GM21576 (cell line): ENCODE measurements at regions not wholly inside any gene's neighbourhood (a gene's known extent, or its start where the extent isn't known, plus 50 kb on each side); places are given as distances from the start of the nearest gene placed in this dataset.

Experiments used
- ATAC-seq: cut with Tn5 transposase; IDR thresholded peaks from one replicate; pipeline ENCODE4 v1.9.1; 2021; ENCODE audit warnings: mild to moderate bottlenecking, moderate library complexity; ENCODE audit not compliant: unreplicated experiment

DNA sequence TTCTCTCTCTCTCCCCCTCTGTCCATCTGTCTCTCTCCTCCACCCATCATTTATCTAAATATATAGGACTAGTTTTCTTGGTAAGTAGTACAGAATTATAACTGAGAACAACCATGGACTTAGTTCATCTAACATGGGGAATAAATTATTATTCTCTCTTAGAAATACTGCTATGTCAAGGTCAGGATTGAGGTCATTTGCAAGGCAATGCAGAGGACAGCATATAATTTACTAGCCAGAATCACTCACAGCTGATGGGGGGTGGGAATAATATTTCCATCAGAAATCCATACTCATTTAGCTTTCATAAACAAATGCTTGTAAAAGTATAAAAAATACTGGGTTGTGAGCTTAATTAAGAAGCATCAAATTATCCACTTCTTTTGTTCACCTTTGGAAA, 553.9 kb upstream of the POU3F2 start:
- ATAC-seq, result no peak

DNA sequence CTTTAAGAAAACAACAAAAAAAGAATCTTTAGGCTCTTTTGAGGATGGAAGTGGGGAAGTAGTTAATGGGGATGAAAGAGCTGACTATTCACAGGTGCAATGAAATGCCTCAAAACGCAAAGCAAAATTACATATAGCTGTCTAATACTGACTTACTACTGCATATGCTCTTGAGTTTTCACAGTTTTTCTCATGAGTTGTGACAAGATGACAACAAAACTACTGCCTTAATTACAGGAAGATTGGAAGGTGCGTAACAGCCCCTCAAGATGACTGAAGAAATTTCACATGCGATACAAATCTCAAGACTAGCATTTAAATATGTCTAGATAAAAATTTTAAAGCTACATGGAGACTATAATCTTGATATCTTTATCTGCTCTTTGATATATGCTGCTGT, 547.8 kb upstream of the POU3F2 start:
- ATAC-seq, result no peak

DNA sequence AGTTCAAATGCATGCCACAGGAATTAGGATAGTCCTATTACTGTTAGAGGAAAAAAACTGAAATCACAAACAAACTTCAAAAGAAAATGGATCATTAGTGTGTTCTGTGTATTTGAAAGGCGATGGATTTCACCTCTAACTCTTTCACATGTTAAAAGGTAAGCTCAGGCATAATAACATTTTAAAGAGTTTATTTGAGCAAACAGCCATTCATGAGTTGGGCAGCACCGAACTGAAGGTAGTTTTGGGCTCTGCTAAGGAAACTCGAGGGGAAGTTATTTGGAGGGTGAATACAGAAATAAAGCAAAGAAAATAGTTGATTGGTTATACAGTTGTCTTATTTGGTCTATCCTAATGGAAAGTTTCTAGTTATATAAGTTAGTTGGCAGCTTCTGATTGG, 546.5 kb upstream of the POU3F2 start:
- no peak for ATAC-seq

DNA sequence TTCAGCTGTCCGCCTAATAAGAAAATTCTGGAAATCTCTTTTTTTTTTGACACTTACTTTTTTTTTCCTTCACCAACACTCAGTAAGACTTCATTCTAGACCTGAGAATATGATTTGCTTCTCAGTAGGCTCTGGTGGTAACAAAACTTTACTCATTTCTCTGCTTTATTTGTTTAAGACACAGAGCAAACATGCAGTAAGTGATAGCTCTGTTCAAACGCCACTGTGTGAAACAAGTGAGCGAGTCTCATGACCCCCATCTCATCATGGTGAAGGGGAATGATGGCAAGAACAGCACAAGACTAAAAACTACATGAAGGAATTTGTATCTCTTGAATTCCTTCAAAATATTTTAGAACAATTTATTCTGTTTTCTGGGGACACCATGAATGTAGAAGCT, 541.6 kb upstream of the POU3F2 start:
- no peak for ATAC-seq

DNA sequence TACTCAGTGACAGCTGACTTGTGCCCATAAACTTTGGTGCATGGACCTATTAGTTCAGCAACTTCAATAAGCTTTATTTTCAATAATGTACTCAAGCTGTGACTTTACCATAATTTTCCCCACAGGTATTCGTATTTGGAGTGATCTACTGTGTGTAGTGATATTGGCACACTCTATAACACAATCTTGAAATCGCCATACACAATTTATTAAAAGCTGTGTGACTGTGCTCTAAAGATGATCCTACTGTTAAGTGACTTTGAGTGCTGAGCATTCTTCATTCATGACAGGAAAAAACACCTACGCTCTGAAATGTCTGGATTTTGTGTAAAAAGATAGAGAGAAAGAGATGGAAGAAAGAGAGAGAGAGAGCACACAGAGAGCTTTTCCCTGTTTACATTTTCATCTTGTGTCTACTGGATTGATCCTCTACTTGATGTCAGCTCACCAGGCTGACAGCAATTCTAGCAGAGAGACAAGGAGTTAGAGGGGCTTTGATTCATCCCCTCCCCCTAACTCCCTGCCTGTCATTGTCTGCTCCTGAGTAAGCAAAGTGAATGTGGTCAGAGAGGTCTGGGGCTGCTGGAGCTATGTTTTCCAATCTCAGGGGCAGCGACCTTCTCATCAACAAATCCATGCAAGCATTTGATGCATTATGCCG, 538.7 kb upstream of the POU3F2 start:
- no peak for ATAC-seq

DNA sequence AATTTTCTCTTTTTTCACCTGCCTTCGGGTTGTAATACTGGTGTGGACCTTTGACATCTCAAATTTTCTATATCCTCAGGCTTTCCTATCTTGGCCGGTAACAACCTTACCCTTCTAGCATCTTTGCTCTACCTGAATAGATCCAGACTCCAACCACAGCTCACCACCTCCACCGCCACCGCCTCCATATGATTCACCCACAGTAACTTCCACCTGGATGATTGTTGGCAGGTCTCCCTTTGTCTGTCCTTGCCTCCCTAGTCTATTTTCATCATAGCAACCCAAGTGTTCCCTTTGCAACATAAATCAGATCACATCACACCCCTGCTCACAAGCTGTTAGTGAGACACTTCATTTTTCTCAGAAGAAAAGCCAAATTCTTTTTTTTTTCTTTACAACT, 525.8 kb upstream of the POU3F2 start:
- ATAC-seq, result no peak

DNA sequence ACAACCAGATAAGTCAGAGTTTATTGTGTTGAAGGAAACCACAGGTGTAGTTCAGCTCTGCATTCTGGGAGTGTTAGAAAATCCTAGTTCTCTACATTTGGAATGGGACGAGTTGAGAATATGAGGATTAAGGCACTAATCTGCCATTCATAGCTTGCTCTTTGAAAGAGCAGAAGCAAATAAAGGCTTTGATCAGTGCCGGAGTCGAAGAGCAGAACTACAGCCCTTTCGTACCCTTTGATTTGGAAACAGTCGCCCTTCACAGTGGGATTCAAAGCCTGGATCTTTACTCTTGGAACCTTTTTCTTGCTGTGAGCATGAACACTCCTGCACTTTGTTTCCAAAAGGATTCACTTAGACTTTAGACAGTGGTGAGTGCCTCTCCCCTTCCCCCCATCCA, 523.9 kb upstream of the POU3F2 start:
- ATAC-seq, result no peak

DNA sequence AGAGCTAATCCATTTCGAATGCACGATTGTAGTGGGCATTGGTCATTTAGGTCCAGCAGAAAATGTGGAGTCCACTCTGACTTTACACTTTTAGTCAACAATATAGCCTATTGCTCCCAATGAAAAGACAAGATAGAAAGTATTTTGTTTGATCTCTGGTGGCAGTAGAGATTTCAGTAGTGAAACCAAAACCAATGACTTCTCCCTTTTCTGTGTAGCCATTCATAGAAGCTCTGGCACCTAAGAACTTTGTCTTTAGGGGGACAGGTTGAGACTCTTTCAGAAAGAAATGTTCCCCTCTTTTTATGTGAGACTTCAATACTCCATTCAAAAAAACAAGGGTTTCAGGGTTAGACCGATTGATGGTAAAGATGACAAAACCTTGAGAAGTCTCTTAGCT, 510.8 kb upstream of the POU3F2 start:
- peak; percentile 76 for ATAC-seq

DNA sequence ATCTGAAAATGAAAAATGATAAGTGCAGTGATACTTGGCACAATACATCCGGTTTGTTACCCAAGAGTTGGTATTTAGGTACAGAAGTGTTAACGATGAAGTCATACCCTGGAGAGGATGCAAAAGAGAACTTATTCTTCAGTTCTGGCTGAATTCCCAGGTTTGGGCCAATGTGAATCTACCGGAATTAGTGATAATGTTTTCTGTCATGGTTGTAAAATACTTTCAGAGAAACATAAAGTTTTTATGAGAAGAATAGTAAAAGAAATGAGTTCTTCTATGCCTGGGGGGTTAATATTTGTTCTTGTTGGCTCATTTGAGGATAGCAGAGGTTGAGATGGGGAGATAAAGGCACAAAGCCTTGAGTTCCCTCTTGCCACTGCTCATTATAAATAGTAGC, 509.9 kb upstream of the POU3F2 start:
- no peak for ATAC-seq

DNA sequence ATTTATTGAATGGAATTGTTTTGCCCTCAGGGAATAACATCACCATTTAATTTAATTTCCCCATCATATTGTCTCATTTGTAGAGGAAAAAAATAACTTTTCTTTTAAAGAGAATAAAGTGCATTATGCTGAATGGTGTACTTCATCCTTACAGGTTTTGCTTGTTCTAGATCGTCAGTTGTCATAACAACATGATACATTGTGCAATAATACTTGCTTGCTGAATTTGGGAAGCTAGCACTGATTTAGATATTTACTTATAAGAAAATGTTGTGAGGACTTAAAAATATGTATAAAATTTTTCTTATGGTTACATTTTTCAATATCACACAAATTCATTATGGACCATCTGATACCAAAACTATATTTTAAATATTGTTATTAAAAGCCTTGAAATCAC, 509.0 kb upstream of the POU3F2 start:
- ATAC-seq, result no peak

DNA sequence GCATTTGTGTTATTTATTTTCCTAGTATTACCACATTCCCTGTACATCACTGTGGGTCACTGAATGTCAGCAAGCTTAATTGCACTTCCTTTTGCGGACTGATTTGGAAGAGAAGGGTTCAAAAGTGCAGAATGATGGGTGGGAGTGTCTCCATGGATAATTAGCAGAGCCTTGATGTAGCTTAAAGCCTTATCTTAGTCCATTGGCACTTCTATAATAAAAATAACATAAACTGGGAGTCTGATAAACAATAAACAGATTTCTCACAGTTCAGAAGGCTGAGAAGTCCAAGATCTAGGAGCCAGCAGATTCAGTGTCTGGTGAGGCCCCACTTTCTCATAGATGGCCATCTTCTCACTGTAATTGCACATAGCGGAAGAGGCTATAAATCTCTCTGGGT, 501.1 kb upstream of the POU3F2 start:
- ATAC-seq, result no peak

DNA sequence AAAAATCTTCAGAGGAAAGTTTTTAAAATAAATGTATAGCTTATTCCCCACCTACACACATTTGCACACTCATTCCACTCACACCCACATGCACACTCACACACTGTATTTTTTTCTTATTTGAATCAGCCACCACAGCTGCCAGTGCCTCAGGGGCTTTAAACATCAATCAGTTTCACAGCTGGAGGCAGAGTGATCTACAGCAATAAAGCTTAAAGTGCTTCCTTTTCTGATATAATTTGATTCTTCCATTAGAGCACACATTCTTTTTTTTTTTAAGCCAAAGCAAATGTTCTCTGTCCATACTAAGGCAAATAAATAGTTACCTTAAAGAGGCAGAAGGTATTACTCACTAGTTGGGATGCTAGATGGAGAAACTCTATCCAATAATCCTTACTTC, 498.8 kb upstream of the POU3F2 start:
- no peak for ATAC-seq

DNA sequence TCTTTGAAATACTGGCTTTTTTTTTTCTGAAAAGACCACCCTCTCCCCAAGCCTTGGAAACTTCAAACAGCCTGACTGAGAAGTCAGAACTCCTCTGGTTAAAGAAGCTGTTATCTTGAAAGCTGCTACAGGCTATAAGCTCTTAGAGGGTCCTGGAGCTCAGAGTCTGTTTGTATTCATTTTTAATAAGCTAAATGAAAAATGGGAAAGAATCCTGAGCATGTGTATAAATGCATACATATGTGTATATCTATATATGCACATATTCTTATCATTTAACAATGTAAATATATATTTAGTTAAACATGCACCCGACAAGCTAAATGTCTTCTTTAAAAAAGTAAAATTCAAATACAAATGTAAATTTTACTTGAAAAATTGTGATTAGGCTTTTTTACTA, 494.9 kb upstream of the POU3F2 start:
- no peak for ATAC-seq

DNA sequence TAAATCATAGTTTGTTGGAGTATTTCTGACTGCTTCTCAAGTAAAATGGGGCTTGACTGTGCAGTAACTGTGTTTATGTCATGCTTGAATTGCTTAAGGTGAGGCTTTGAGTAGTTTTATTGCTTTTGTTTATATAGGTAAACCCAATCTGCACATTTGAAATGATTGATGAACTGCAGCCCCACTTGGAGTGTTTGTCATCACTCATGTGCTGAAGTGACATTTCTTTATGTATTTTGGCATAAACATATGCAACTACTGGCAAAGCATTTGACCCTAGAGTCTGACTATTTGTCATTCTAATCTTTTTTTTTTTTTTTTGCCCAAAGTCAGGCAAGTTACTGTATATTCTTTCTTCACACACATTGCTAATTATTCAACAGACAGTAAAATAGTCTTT, 491.4 kb upstream of the POU3F2 start:
- no peak for ATAC-seq

DNA sequence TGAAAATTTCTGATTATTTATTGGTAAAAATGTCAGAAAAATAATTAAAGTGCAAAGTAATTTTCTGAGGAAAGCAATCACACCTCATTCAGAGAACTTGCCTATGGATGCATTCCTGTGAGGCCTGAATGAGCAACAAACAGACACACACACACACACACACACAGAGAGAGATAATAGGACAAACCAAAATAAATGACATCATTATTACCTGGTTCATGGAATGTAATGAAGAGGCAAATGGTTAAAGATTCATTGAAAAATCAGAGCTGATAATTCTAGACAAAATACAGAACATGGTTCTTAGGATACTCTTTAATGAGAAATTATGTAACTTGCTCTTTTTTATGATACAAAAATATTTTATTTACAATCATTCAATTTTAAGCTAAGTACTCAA, 490.6 kb upstream of the POU3F2 start:
- no peak for ATAC-seq

DNA sequence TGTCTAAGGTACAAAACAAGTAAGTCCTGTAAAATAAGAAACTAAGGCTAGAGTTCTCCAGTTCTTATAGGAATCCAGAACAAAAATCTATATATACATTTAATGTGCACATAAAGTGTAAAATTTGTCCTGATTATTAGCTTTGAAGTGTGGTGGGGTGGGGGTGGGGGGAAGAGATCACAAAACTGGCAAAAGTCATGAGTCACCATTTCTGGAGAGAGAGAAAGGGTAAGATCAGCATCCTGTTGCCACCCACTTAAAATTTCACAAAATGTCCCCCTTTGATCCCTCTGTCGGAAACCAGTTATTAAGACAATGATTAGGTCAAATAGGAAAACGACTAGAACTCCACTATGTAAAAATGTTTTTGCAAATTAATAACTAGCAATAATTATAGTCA, 482.0 kb upstream of the POU3F2 start:
- ATAC-seq, result no peak

DNA sequence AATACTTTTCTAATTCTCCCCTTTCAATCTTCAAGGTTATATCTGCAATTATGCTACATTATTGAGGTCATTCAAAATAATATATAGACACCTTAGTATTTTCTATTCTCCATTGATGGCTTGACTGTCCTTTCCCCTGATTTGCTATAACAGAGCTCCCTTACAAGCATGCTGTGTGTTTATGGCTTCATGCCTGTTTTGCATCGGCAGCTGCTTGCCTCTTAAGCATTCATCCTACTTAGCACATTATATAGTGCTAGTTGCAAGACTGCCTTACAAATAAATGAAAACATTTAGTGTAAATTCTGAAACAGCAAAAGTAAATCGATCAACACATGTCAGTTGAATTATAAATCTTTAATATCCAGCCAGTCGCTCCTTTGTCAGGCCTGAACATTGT, 476.2 kb upstream of the POU3F2 start:
- ATAC-seq, result no peak

DNA sequence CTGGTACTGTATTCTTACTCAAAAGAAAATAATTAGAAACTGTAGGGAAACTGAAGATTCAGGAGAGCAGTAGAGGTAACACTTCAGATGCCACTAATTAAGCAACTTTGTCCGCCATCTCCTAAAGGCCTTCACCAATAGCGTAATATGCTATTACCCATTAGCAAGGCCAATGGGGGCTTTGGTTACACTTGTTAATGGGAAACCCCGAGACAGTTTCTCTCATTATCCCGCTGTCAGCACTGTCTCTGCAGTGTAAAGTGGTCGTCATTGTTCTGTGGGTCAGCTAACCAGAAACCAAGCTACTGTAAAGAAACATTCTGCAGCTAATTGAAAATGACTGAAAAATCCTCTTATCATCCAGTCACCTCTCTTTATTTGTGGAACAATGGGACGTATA, 468.0 kb upstream of the POU3F2 start:
- ATAC-seq, result no peak

DNA sequence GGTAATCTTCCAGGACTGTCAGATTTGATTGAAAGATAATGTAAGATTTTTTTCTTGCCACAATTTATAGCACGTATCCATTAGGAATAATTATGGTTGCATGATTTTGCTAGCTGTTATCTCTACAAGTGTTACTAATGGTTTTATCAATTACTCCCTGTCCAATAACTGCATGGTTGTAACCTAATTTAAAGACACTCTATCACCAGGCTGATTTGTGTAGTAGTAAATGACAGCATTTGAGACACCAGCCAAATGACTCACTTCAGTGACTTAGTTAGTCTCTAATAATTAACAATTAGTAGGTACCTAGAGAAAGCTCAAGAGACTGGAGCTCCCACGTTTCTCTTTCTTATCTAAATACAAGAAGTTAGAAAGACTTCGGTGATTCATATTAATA, 453.8 kb upstream of the POU3F2 start:
- ATAC-seq, result no peak

DNA sequence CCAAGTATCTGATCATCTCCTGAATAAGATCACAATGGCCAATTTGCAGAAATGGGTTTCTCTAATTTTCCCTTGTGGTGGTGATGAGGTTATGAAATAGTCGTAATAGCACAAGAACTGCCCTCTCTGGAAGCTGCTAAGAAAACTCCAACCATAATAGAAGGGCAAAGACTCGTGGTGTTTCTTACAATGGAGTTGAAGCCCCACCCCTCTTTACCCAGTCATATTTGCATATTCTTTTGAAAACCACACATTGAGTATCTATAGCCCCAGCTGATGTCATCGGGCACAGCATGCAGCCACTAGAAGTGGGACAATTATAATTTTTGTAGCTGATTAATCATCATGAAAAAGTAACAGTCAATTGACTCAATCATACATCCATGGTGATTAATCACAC, 452.1 kb upstream of the POU3F2 start:
- ATAC-seq, result no peak

DNA sequence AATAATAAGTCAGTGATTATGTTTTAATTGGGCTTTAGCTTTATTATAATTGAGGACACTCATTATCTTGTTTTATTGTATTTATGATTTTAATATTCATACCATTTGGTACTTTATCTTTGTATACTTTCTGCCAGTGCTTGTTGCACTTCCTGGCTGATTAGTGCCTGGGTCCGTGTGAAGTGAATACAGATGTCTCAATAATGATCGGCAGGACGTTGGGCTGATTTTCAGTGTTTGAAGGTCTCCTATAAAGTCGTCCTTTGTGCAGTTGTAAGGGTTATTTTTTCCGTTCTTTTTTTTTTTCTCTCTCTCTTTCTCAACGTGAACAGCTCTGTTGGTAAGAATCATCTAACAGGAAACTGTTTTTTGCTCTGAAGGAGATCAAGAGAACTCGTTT, 450.0 kb upstream of the POU3F2 start:
- no peak for ATAC-seq

DNA sequence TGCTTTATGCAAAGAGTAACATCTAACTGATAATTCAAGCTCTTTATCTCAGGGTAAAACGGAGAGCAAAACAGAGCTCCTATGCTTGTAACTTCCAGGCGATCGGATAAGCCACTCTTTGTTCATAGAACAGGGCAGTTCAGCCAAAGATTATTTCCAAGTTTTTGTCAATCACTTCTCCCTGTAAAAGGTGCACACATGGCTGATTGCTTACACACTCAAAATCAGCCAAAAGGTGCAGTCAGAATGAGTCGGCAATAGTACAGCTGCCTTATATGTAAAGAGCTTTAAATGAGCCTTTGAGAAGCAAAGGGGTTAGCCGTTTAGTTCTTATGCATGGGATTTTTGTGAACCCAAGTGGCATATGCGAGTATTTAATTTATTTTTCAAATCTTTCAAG, 449.6 kb upstream of the POU3F2 start:
- no peak for ATAC-seq

DNA sequence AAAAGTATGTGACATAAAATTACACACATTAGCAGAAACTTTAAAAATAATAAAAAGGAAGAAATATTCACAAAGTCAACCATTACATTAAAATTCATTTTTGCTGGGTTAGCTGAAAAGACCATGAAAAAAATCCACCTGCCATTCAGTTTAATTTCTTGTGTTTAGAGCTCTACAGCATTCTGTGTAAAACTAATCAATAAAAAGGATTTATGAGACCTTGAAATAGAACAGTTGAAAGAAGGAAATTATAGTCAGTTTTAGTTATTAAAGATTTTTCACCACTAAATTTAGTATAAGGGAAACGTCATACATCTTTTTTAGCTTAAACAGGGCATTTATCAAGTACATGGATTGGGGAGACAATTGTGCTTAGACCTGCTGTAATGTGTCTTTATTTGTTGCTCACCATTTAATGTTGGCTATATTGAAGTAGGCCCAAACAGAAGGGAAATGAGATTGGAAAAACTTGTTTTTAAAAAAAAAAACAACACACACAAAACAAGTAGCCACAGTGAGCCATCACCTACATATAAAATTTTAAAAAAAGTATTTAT, 438.7 kb upstream of the POU3F2 start:
- no peak for ATAC-seq
